K562 (cell line): ENCODE measurements at regions not wholly inside any gene's neighbourhood (a gene's known extent, or its start where the extent isn't known, plus 50 kb on each side); places are given as distances from the start of the nearest gene placed in this dataset.

Experiments used
- BMI1 ChIP-seq: fragments of 150-350 bp; IDR thresholded peaks from 2 replicates; pipeline ENCODE4 v1.6.1; 2014; ENCODE audit warnings: low read length
- CREB1 ChIP-seq, 2 experiments: sonication (generic) in 1 of 2; formaldehyde crosslinking in 1 of 2; IDR thresholded peaks; 2 replicates each; pipeline versions ENCODE4 v1.6.1 to v1.8.0; 2012 to 2022; ENCODE audit warnings: inconsistent platforms in 1 of 2, mild to moderate bottlenecking in 1 of 2, missing genetic modification reagents in 1 of 2, moderate library complexity in 1 of 2
- CSDE1 ChIP-seq, 2 experiments: fragments of 450-650 bp; IDR thresholded peaks; 2 replicates each; pipeline ENCODE4 v1.6.1; 2016; ENCODE audit warnings: mild to moderate bottlenecking in 1 of 2
- GATAD2A ChIP-seq: fragments of 450-650 bp; IDR thresholded peaks from 2 replicates; pipeline ENCODE4 v1.6.1; 2017
- HOXB6 ChIP-seq: fragments of 250-450 bp; sonication (Bioruptor Pico); IDR thresholded peaks from 2 replicates; pipeline ENCODE4 v1.5.1; 2022; ENCODE audit warnings: mild to moderate bottlenecking, borderline replicate concordance
- KLF1 ChIP-seq: fragments of 450-650 bp; IDR thresholded peaks from 2 replicates; pipeline ENCODE4 v1.6.1; 2016; ENCODE audit warnings: missing genetic modification characterization, missing compliant biosample characterization
- MIER1 ChIP-seq: fragments of 450-650 bp; IDR thresholded peaks from 2 replicates; pipeline ENCODE4 v1.6.1; 2016; ENCODE audit warnings: antibody characterized with exemption, mild to moderate bottlenecking, low read depth
- NONO ChIP-seq, 2 experiments: fragments of 200-400 bp in 1 of 2; fragments of 450-650 bp in 1 of 2; formaldehyde crosslinking in 1 of 2; IDR thresholded peaks; 2 replicates each; pipeline ENCODE4 v1.6.1; 2017; ENCODE audit warnings: low read depth in 2 of 2, mild to moderate bottlenecking in 2 of 2, moderate library complexity in 2 of 2, low read length in 1 of 2
- NR2C2 ChIP-seq, 2 experiments: fragments of 200-800 bp in 1 of 2; sonication (Bioruptor generic) in 1 of 2; sonication (generic) in 1 of 2; formaldehyde crosslinking in 1 of 2; IDR thresholded peaks; 2 replicates each; pipeline versions ENCODE4 v1.6.1 to v1.8.0; 2016 to 2022; ENCODE audit warnings: mild to moderate bottlenecking in 1 of 2, missing compliant biosample characterization in 1 of 2, missing genetic modification characterization in 1 of 2, missing genetic modification reagents in 1 of 2
- PHF20 ChIP-seq: fragments of 450-650 bp; IDR thresholded peaks from 2 replicates; pipeline ENCODE4 v1.6.1; 2018; ENCODE audit not compliant: partially characterized antibody
- POLR2B ChIP-seq: fragments of 450-650 bp; IDR thresholded peaks from 2 replicates; pipeline ENCODE4 v1.6.1; 2018; ENCODE audit warnings: low read depth; ENCODE audit not compliant: partially characterized antibody
- POU5F1 ChIP-seq: fragments of 150-350 bp; IDR thresholded peaks from 2 replicates; pipeline ENCODE4 v1.6.1; 2014; ENCODE audit warnings: borderline replicate concordance, low read length, low read depth, mild to moderate bottlenecking; ENCODE audit not compliant: partially characterized antibody
- SAP30 ChIP-seq: fragments of 200-600 bp; sonication (generic); IDR thresholded peaks from 2 replicates; pipeline ENCODE4 v1.6.1; 2012; ENCODE audit warnings: borderline replicate concordance, low read depth, mild to moderate bottlenecking, moderate library complexity, low read length, control low read depth, inconsistent platforms; ENCODE audit not compliant: insufficient read depth, poor library complexity, severe bottlenecking
- THRAP3 ChIP-seq: fragments of 450-650 bp; IDR thresholded peaks from 2 replicates; pipeline ENCODE4 v1.6.1; 2016; ENCODE audit warnings: mild to moderate bottlenecking, inconsistent platforms, borderline replicate concordance
- ZNF133 ChIP-seq: fragments of 250-450 bp; sonication (Bioruptor Pico); IDR thresholded peaks from 2 replicates; pipeline ENCODE4 v1.4.0; 2020; ENCODE audit warnings: mild to moderate bottlenecking
- ZNF143 ChIP-seq: sonication (generic); formaldehyde crosslinking; IDR thresholded peaks from 2 replicates; pipeline ENCODE4 v1.9.0; 2022; ENCODE audit warnings: mild to moderate bottlenecking, missing genetic modification reagents
- ZNF175 ChIP-seq: fragments of 200-800 bp; sonication (Bioruptor generic); IDR thresholded peaks from 2 replicates; pipeline ENCODE4 v1.6.1; 2016; ENCODE audit warnings: low read depth, mild to moderate bottlenecking, missing genetic modification characterization, missing compliant biosample characterization
- ZNF274 ChIP-seq: IDR thresholded peaks from 2 replicates; pipeline ENCODE4 v1.6.1; 2011; ENCODE audit warnings: low read depth, mild to moderate bottlenecking, low read length, moderate library complexity, borderline replicate concordance
- TF ChIP-seq, protein P1 (sequence below): fragments of 200-800 bp; sonication (Bioruptor generic); IDR thresholded peaks from 2 replicates; pipeline ENCODE4 v1.6.1; 2017; ENCODE audit warnings: missing genetic modification characterization, missing compliant biosample characterization
- TF ChIP-seq, protein P2 (sequence below): sonication (generic); formaldehyde crosslinking; IDR thresholded peaks from 2 replicates; pipeline ENCODE4 v1.4.0; 2020; ENCODE audit warnings: mild to moderate bottlenecking, missing genetic modification reagents
- TF ChIP-seq, protein P3 (sequence below): sonication (generic); formaldehyde crosslinking; IDR thresholded peaks from 2 replicates; pipeline ENCODE4 v1.8.1; 2023; ENCODE audit warnings: missing genetic modification reagents, mild to moderate bottlenecking, borderline replicate concordance

DNA sequence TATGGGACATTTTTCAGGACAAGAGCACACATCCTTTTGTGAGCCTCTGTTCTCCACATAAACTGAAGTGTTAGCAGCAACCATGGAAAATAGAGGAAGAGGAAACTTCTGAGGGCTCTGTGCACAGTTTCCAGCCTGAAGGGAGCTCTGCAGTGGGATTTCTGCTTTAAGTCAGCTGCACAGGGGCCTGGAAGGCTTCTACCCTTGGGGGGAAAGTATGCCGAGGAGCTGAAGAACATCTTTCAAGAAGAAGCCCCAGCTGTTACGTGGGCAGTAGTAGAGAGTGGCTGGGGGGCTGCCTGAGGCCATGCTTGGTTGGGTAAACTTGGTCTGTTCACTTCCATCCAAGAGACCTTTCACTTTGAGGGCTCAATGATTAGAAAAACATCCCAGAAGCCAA lies 82.7 kb upstream of the EED start (continued):
- TF ChIP-seq ZNF274 (no peak), ZNF143 (CRISPR knock-in tag) (no peak), POU5F1 (no peak), KLF1 (tag) (no peak), BMI1 (no peak), ZNF175 (CRISPR knock-in tag) (0 out of 2 replicates have a peak, but pooled peaks have one; percentile 34), CREB1 (IDR thresholded peaks at IDR 0.05) (no peak), CREB1 (CRISPR knock-in tag; IDR thresholded peaks at IDR 0.05) (no peak), ZNF133 (no peak), POLR2B (no peak), NR2C2 (CRISPR knock-in tag; IDR thresholded peaks at IDR 0.05) (no peak), NR2C2 (tag; IDR thresholded peaks at IDR 0.05) (peak; percentile 40; the same call in 1 of the 2 replicates), NONO (IDR thresholded peaks at IDR 0.05; ENCODE audit: low read depth in 2 of 2, low read length in 1 of 2) (no peak), GATAD2A (no peak), SAP30 (no peak), CSDE1 (IDR thresholded peaks at IDR 0.05) (no peak), PHF20 (no peak), HOXB6 (CRISPR knock-in tag) (no peak), THRAP3 (no peak), MIER1 (no peak)
- TF ChIP-seq, protein P1, sequence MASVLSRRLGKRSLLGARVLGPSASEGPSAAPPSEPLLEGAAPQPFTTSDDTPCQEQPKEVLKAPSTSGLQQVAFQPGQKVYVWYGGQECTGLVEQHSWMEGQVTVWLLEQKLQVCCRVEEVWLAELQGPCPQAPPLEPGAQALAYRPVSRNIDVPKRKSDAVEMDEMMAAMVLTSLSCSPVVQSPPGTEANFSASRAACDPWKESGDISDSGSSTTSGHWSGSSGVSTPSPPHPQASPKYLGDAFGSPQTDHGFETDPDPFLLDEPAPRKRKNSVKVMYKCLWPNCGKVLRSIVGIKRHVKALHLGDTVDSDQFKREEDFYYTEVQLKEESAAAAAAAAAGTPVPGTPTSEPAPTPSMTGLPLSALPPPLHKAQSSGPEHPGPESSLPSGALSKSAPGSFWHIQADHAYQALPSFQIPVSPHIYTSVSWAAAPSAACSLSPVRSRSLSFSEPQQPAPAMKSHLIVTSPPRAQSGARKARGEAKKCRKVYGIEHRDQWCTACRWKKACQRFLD (CRISPR knock-in tag), result no peak
- TF ChIP-seq, protein P2, sequence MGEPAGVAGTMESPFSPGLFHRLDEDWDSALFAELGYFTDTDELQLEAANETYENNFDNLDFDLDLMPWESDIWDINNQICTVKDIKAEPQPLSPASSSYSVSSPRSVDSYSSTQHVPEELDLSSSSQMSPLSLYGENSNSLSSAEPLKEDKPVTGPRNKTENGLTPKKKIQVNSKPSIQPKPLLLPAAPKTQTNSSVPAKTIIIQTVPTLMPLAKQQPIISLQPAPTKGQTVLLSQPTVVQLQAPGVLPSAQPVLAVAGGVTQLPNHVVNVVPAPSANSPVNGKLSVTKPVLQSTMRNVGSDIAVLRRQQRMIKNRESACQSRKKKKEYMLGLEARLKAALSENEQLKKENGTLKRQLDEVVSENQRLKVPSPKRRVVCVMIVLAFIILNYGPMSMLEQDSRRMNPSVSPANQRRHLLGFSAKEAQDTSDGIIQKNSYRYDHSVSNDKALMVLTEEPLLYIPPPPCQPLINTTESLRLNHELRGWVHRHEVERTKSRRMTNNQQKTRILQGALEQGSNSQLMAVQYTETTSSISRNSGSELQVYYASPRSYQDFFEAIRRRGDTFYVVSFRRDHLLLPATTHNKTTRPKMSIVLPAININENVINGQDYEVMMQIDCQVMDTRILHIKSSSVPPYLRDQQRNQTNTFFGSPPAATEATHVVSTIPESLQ (CRISPR knock-in tag), result no peak
- TF ChIP-seq, protein P3, sequence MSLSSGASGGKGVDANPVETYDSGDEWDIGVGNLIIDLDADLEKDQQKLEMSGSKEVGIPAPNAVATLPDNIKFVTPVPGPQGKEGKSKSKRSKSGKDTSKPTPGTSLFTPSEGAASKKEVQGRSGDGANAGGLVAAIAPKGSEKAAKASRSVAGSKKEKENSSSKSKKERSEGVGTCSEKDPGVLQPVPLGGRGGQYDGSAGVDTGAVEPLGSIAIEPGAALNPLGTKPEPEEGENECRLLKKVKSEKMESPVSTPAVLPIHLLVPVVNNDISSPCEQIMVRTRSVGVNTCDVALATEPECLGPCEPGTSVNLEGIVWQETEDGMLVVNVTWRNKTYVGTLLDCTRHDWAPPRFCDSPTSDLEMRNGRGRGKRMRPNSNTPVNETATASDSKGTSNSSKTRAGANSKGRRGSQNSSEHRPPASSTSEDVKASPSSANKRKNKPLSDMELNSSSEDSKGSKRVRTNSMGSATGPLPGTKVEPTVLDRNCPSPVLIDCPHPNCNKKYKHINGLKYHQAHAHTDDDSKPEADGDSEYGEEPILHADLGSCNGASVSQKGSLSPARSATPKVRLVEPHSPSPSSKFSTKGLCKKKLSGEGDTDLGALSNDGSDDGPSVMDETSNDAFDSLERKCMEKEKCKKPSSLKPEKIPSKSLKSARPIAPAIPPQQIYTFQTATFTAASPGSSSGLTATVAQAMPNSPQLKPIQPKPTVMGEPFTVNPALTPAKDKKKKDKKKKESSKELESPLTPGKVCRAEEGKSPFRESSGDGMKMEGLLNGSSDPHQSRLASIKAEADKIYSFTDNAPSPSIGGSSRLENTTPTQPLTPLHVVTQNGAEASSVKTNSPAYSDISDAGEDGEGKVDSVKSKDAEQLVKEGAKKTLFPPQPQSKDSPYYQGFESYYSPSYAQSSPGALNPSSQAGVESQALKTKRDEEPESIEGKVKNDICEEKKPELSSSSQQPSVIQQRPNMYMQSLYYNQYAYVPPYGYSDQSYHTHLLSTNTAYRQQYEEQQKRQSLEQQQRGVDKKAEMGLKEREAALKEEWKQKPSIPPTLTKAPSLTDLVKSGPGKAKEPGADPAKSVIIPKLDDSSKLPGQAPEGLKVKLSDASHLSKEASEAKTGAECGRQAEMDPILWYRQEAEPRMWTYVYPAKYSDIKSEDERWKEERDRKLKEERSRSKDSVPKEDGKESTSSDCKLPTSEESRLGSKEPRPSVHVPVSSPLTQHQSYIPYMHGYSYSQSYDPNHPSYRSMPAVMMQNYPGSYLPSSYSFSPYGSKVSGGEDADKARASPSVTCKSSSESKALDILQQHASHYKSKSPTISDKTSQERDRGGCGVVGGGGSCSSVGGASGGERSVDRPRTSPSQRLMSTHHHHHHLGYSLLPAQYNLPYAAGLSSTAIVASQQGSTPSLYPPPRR (CRISPR knock-in tag), result no peak
